ENCODE measurements at regions not wholly inside any gene's neighbourhood (a gene's known extent, or its start where the extent isn't known, plus 50 kb on each side); places are given as distances from the start of the nearest gene placed in this dataset.

DNA sequence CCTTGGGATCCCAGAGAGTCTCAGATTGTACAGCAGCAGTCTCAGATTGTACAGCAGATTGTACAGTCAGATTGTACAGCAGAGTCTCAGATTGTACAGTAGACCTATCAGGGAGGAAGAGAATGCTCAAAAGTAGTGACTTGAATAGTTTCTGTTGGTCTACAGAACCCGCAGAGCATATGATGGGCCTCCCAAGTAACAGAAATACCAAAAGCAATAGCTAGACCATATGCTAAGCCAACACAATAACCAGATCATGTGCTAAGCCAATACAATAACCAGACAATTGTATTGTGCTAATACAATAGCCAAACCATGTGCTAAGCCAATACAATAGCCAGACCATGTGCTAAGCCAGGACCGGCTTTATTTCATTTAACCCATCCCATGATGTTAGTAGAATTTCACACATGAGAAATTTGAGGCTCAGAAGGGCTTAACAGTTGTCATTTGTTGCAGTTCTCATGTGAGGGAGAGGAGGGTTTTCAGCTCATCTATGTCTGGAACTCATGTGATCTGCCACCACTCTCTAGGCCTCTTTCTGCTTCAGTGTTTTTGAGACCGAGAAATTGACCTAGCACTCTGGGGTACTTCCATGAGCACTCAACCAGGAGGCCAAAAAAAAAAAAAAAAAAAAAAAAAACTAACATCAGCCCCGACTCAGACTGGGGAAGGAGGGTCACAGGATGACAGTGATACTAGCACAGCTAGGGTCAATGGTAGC is 144.0 kb downstream of the SOX9 start:
- no TSS peak for BruUV-seq (replicated peaks)
- DNase-seq (ENCODE audit: low read depth, low spot score) = no peak
- Histone ChIP-seq H3K4me3 (replicated peaks in 1 of 3; ENCODE audit: insufficient read depth in 1 of 3, low read depth in 1 of 3, low read length in 3 of 3) (no peak overlapping the region), H3K4me2 (ENCODE audit: insufficient read depth, low read length) (no peak overlapping the region), H3K27me3 (ENCODE audit: control insufficient read depth in 2 of 2, insufficient read depth in 2 of 2, low read length in 2 of 2) (no peaks in the 10 kb centered on the region), H3K4me1 (ENCODE audit: control insufficient read depth, extremely low read depth, insufficient read depth, low read length) (no peaks in the 10 kb centered on the region), H2AFZ (ENCODE audit: low read depth, low read length) (no peak overlapping the region), H3K27ac (ENCODE audit: insufficient read depth, low read depth, low read length) (no peak overlapping the region), H3K36me3 (ENCODE audit: control insufficient read depth in 2 of 2, extremely low read depth in 1 of 2, insufficient read depth in 2 of 2, low read length in 2 of 2) (no peaks in the 10 kb centered on the region), H3K9me1 (replicated peaks; ENCODE audit: control insufficient read depth, extremely low read depth, insufficient read depth, low read length) (no peaks in the 10 kb centered on the region), H3K79me2 (ENCODE audit: control insufficient read depth, insufficient read depth, low read length) (no peaks in the 10 kb centered on the region), H3K9ac (replicated peaks; ENCODE audit: extremely low read depth, insufficient read depth, low read length) (no peak overlapping the region), H3K9me3 (replicated peaks; ENCODE audit: control insufficient read depth, insufficient read depth, low read length) (peaks cover 4% of the 10 kb centered on the region), H4K20me1 (replicated peaks; ENCODE audit: control insufficient read depth, extremely low read depth, insufficient read depth, low read length) (no peaks in the 10 kb centered on the region)
- intact Hi-C loops (cut with micrococcal nuclease) = no loop called here
- POLR2A ChIA-PET = no interaction called here
- dilution Hi-C loops (cut with MboI; ENCODE audit: extremely low pct_ligation_motif_present, low sequenced_read_pairs) = no loop called here
- CTCF ChIA-PET = interaction anchor here (0.7 kb wide), 1 partner anchor 159 kb away, joined by 4 read pairs; no protein-coding TSS in a partner anchor
- FAIRE-seq = no peak
- TF ChIP-seq MYC (IDR thresholded peaks at IDR 0.05; ENCODE audit: low read depth, low read length) (no peak), JUN (IDR thresholded peaks at IDR 0.05; ENCODE audit: borderline replicate concordance, insufficient read depth, insufficient read length, low read depth) (no peak), POLR2AphosphoS5 (IDR thresholded peaks at IDR 0.05; ENCODE audit: insufficient read depth, low read depth, low read length) (no peak), GATA2 (IDR thresholded peaks at IDR 0.05; ENCODE audit: insufficient read depth, insufficient read length, low read depth, low read length) (no peak), EZH2 (IDR thresholded peaks at IDR 0.05; ENCODE audit: borderline replicate concordance, low read depth, low read length, severe bottlenecking) (no peak), POLR2A (IDR thresholded peaks at IDR 0.05; ENCODE audit: low read depth, low read length) (no peak), FOS (IDR thresholded peaks at IDR 0.05; ENCODE audit: borderline replicate concordance, insufficient read depth, low read length) (no peak)
- TF ChIP-seq, protein P1, sequence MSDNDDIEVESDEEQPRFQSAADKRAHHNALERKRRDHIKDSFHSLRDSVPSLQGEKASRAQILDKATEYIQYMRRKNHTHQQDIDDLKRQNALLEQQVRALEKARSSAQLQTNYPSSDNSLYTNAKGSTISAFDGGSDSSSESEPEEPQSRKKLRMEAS (IDR thresholded peaks at IDR 0.05; ENCODE audit: insufficient read depth, insufficient read length) = no peak
- TF ChIP-seq, protein P2, sequence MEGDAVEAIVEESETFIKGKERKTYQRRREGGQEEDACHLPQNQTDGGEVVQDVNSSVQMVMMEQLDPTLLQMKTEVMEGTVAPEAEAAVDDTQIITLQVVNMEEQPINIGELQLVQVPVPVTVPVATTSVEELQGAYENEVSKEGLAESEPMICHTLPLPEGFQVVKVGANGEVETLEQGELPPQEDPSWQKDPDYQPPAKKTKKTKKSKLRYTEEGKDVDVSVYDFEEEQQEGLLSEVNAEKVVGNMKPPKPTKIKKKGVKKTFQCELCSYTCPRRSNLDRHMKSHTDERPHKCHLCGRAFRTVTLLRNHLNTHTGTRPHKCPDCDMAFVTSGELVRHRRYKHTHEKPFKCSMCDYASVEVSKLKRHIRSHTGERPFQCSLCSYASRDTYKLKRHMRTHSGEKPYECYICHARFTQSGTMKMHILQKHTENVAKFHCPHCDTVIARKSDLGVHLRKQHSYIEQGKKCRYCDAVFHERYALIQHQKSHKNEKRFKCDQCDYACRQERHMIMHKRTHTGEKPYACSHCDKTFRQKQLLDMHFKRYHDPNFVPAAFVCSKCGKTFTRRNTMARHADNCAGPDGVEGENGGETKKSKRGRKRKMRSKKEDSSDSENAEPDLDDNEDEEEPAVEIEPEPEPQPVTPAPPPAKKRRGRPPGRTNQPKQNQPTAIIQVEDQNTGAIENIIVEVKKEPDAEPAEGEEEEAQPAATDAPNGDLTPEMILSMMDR (IDR thresholded peaks at IDR 0.05; ENCODE audit: extremely low read depth in 1 of 2, insufficient read depth in 1 of 2, low read depth in 1 of 2, low read length in 2 of 2) = no peak
